ENCODE measurements at regions not wholly inside any gene's neighbourhood (a gene's known extent, or its start where the extent isn't known, plus 50 kb on each side); places are given as distances from the start of the nearest gene placed in this dataset.
A peak's percentile ranks its signal among the peaks of the same experiment; 100 is the strongest.

- H3K4me3 ChIP-seq (ENCODE audit: low read depth, low read length) = no peak overlapping the region
- in situ Hi-C loops (cut with HindIII; ENCODE audit: low sequenced_read_pairs) = no loop called here
- DNase-seq (ENCODE audit: low read depth, low spot score) = no peak
- no peak for TF ChIP-seq CTCF (IDR thresholded peaks at IDR 0.05; ENCODE audit: low read depth, low read length)
Measured at GRCh38 chr12:115450017-115450416, 766.0 kb upstream of the TBX3 start.

GRCh38 chr12:115449526-115449925 lies 765.6 kb upstream of the TBX3 start:
- H3K4me3 ChIP-seq (ENCODE audit: low read depth, low read length) = no peak overlapping the region
- in situ Hi-C loops (cut with HindIII; ENCODE audit: low sequenced_read_pairs) = no loop called here
- DNase-seq (ENCODE audit: low read depth, low spot score) = no peak
- no peak for TF ChIP-seq CTCF (IDR thresholded peaks at IDR 0.05; ENCODE audit: low read depth, low read length)

GRCh38 chr12:115444346-115444745 lies 760.4 kb upstream of the TBX3 start:
- no peak for DNase-seq (ENCODE audit: low read depth, low spot score)
- no peak overlapping the region for H3K4me3 ChIP-seq (ENCODE audit: low read depth, low read length)
- TF ChIP-seq CTCF (IDR thresholded peaks at IDR 0.05; ENCODE audit: low read depth, low read length) = no peak
- in situ Hi-C loops (cut with HindIII; ENCODE audit: low sequenced_read_pairs) = no loop called here

- in situ Hi-C loops (cut with HindIII; ENCODE audit: low sequenced_read_pairs) = no loop called here
- no peak for TF ChIP-seq CTCF (IDR thresholded peaks at IDR 0.05; ENCODE audit: low read depth, low read length)
- no peak for DNase-seq (ENCODE audit: low read depth, low spot score)
- H3K4me3 ChIP-seq (ENCODE audit: low read depth, low read length) = no peak overlapping the region
Measured at GRCh38 chr12:115443351-115443938, 759.5 kb upstream of the TBX3 start.

- peak; percentile 65 for DNase-seq (ENCODE audit: low read depth, low spot score)
- H3K4me3 ChIP-seq (ENCODE audit: low read depth, low read length) = no peak overlapping the region
- in situ Hi-C loops (cut with HindIII; ENCODE audit: low sequenced_read_pairs) = no loop called here
- no peak for TF ChIP-seq CTCF (IDR thresholded peaks at IDR 0.05; ENCODE audit: low read depth, low read length)
Measured at GRCh38 chr12:115440438-115440837, 756.5 kb upstream of the TBX3 start.

GRCh38 chr12:115439008-115439601 lies 755.1 kb upstream of the TBX3 start:
- in situ Hi-C loops (cut with HindIII; ENCODE audit: low sequenced_read_pairs) = no loop called here
- no peak for DNase-seq (ENCODE audit: low read depth, low spot score)
- no peak for TF ChIP-seq CTCF (IDR thresholded peaks at IDR 0.05; ENCODE audit: low read depth, low read length)

More at GRCh38 chr12:115439008-115439601, 755.1 kb upstream of the TBX3 start:
- H3K4me3 ChIP-seq (ENCODE audit: low read depth, low read length) = no peak overlapping the region

All from astrocyte of the spinal cord (primary cell).